HG02938 (cell line): ENCODE measurements at regions not wholly inside any gene's neighbourhood (a gene's known extent, or its start where the extent isn't known, plus 50 kb on each side); places are given as distances from the start of the nearest gene placed in this dataset.

ENCODE experiments used
- ATAC-seq: cut with Tn5 transposase; IDR thresholded peaks from one replicate; pipeline ENCODE4 v1.9.1; 2021; ENCODE audit warnings: mild to moderate bottlenecking, moderate library complexity; ENCODE audit not compliant: unreplicated experiment

- ATAC-seq = no peak
These were observed 126.7 kb upstream of the PARP11 start for GRCh38 chr12:3999904-4000303.

- no peak for ATAC-seq
These were observed 126.0 kb upstream of the PARP11 start for GRCh38 chr12:3998968-3999792.

- no peak for ATAC-seq
These were observed 125.2 kb upstream of the PARP11 start for GRCh38 chr12:3998397-3998796.

GRCh38 chr12:3996322-3996721 lies 123.1 kb upstream of the PARP11 start:
- no peak for ATAC-seq

- no peak for ATAC-seq
These were observed 122.1 kb upstream of the PARP11 start for GRCh38 chr12:3995306-3995705.

GRCh38 chr12:3994500-3994899 lies 121.3 kb upstream of the PARP11 start:
- ATAC-seq = no peak

- no peak for ATAC-seq
These were observed 119.7 kb upstream of the PARP11 start for GRCh38 chr12:3992945-3993344.

- no peak for ATAC-seq
These were observed 118.8 kb upstream of the PARP11 start for GRCh38 chr12:3991798-3992580.

GRCh38 chr12:3990501-3991280 lies 117.5 kb upstream of the PARP11 start:
- ATAC-seq = no peak

GRCh38 chr12:3989218-3989550 lies 116.0 kb upstream of the PARP11 start:
- ATAC-seq = no peak

- peak; percentile 59 for ATAC-seq
These were observed 115.5 kb upstream of the PARP11 start for GRCh38 chr12:3988519-3989217.

- no peak for ATAC-seq
These were observed 114.4 kb upstream of the PARP11 start for GRCh38 chr12:3987571-3987970.

- no peak for ATAC-seq
These were observed 107.5 kb upstream of the PARP11 start for GRCh38 chr12:3980504-3981272.

GRCh38 chr12:3977621-3978020 lies 104.4 kb upstream of the PARP11 start:
- no peak for ATAC-seq

- ATAC-seq = no peak
These were observed 103.2 kb upstream of the PARP11 start for GRCh38 chr12:3976351-3976938.

- ATAC-seq = no peak
These were observed 102.5 kb upstream of the PARP11 start for GRCh38 chr12:3975652-3976051.

GRCh38 chr12:3974883-3975282 lies 101.7 kb upstream of the PARP11 start:
- ATAC-seq = no peak

- no peak for ATAC-seq
These were observed 100.9 kb upstream of the PARP11 start for GRCh38 chr12:3973973-3974644.

GRCh38 chr12:3973269-3973884 lies 100.2 kb upstream of the PARP11 start:
- no peak for ATAC-seq
